Large intestine (tissue), 3 donors: ENCODE measurements at regions not wholly inside any gene's neighbourhood (a gene's known extent, or its start where the extent isn't known, plus 50 kb on each side); places are given as distances from the start of the nearest gene placed in this dataset.

Experiments
- DNase-seq, 2 donors: peaks; one replicate each; pipeline versions ENCODE4 v3.0.0 to v3.0.0-alpha.2; 2013
- H3K27ac ChIP-seq: one replicate; pipeline ENCODE4 v1.5.1; 2013; ENCODE audit warnings: low read length
- H3K27me3 ChIP-seq: 2 replicates; pipeline ENCODE4 v1.6.1; 2013; ENCODE audit warnings: low read length; ENCODE audit not compliant: control insufficient read depth, insufficient read depth
- H3K36me3 ChIP-seq: 2 replicates; pipeline ENCODE4 v1.6.1; 2013; ENCODE audit warnings: low read length; ENCODE audit not compliant: control insufficient read depth, insufficient read depth
- H3K4me1 ChIP-seq: one replicate; pipeline ENCODE4 v1.6.1; 2013; ENCODE audit warnings: low read length; ENCODE audit not compliant: control insufficient read depth, insufficient read depth
- H3K4me3 ChIP-seq: one replicate; pipeline ENCODE4 v1.5.1; 2013; ENCODE audit warnings: low read length
- H3K9me3 ChIP-seq: one replicate; pipeline ENCODE4 v1.6.1; 2013; ENCODE audit warnings: mild to moderate bottlenecking, low read depth, low read length, moderate library complexity; ENCODE audit not compliant: control insufficient read depth
- WGBS: methylation state at CpG from one replicate; pipeline ENCODE4 v1.1.5; 2013; ENCODE audit warnings: low lambda C conversion rate; ENCODE audit not compliant: insufficient coverage; 5-methylcytosine and 5-hydroxymethylcytosine counted together

- Histone ChIP-seq H3K4me1 (no peaks in the 10 kb centered on the region), H3K27me3 (no peaks in the 10 kb centered on the region), H3K4me3 (no peak overlapping the region), H3K36me3 (no peaks in the 10 kb centered on the region), H3K9me3 (peaks cover 3% of the 10 kb centered on the region), H3K27ac (no peak overlapping the region)
- DNase-seq, result no peak
Observed at GRCh38 chr7:68121056-68121455, 1124.4 kb downstream of the TYW1 start.

DNA sequence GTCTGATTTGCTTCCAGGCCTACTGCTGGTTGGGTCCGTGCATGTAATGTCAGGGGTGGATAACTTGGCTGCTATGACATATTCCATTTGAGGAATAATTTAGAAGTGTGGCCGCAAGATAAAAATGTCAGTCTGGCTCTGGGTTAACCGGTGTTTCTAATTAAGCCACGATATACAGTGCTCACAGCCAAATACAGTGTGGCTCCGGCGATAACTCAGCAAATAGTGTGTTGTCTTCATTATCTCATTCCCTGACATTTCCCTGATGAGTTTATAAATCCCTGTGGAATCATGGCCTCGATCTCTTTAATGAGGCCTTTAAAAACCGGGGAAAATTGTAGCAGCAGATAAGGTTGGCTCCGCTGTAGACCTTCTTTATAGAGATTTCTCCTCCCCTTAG is 1125.0 kb downstream of the TYW1 start:
- Histone ChIP-seq H3K4me1 (no peaks in the 10 kb centered on the region), H3K27ac (no peak overlapping the region), H3K4me3 (no peak overlapping the region), H3K36me3 (no peaks in the 10 kb centered on the region), H3K27me3 (no peaks in the 10 kb centered on the region), H3K9me3 (peaks cover 3% of the 10 kb centered on the region)
- 100% methylated on average over 1 of the region's 9 CpGs for WGBS
- DNase-seq, result no peak

DNA sequence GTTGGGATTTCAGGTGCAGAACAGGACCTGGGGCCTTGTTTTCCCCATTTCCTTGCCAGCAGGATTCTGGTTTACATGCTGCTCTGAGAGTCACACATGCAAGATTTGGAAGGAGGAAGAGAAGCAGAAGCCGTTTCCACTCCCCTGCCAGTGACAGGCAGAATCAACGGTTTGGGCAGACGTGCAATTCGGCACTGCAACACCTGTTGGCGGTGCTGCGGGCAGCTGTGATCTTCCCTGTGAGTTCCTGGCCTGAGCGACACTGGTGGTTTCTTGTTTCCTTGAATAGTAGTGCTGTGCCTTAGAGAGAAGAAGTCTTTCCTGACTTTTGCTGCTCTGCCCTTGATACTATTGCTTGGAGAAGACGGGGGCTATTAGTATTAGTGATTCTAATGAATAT is 1126.2 kb downstream of the TYW1 start:
- Histone ChIP-seq H3K27me3 (no peaks in the 10 kb centered on the region), H3K4me1 (no peaks in the 10 kb centered on the region), H3K9me3 (no peaks in the 10 kb centered on the region), H3K36me3 (no peaks in the 10 kb centered on the region), H3K27ac (no peak overlapping the region), H3K4me3 (no peak overlapping the region)
- no CpG with 5 or more reads among the region's 8 CpGs for WGBS
- no peak for DNase-seq

DNA sequence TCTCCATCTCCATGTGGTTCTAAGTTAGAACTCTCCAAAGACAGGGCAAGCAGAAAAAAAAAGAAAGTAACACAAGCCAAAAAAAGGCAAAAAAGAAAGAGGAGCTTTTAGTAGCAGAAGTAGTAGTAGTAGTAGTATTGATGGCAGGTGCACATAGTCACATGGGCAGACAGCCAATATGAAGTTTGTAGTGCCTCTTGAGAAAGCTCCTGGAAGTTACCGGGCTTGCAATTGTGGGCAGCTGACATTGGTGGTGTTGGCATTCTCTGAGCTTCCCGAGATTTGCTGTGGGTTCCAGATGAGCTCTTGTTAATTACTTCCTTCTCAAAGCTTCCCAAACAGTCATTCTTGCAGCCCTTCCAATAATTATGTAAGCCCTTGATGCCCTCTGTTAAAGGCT is 1128.5 kb downstream of the TYW1 start:
- Histone ChIP-seq H3K4me3 (no peak overlapping the region), H3K36me3 (no peaks in the 10 kb centered on the region), H3K27me3 (no peaks in the 10 kb centered on the region), H3K4me1 (no peaks in the 10 kb centered on the region), H3K9me3 (no peaks in the 10 kb centered on the region), H3K27ac (no peak overlapping the region)
- DNase-seq, result no peak
- WGBS, result no CpG with 5 or more reads among the region's 2 CpGs

GRCh38 chr7:68133045-68133444 is 1136.4 kb downstream of the TYW1 start:
- no peaks in the 10 kb centered on the region for H3K36me3 ChIP-seq
- no peaks in the 10 kb centered on the region for H3K27me3 ChIP-seq
- no peak overlapping the region for H3K4me3 ChIP-seq
- H3K9me3 ChIP-seq, result no peaks in the 10 kb centered on the region
- no CpG with 5 or more reads among the region's 6 CpGs for WGBS
- no peak for DNase-seq
- H3K27ac ChIP-seq, result no peak overlapping the region
- no peaks in the 10 kb centered on the region for H3K4me1 ChIP-seq

GRCh38 chr7:68143345-68143744 is 1146.7 kb downstream of the TYW1 start:
- peaks cover 2% of the 10 kb centered on the region for H3K9me3 ChIP-seq
- no peak for DNase-seq
- H3K36me3 ChIP-seq, result no peaks in the 10 kb centered on the region
- H3K4me1 ChIP-seq, result no peaks in the 10 kb centered on the region
- no peaks in the 10 kb centered on the region for H3K27me3 ChIP-seq
- H3K4me3 ChIP-seq, result no peak overlapping the region
- no peak overlapping the region for H3K27ac ChIP-seq

DNA sequence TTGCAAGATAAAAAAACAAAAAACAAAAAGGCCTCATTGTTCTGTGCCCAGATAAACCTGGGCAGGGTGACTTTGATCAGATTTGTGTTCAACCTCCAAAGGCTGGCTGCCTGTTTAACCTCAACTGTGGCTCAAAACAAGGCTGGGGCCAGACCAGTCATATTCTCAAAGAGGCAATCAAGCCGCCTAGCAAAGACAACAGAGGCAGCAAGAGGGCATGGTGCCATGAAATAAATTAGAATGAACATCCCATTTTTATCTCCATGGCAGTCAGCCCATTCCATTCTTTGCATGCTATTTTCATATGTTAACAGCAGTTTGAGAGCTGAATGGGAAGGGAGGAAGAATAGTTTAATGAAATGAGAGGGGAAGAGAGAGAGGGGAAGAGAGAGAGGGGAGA is 1150.3 kb downstream of the TYW1 start:
- H3K4me1 ChIP-seq, result no peaks in the 10 kb centered on the region
- DNase-seq, result no peak
- peaks cover 2% of the 10 kb centered on the region for H3K9me3 ChIP-seq
- no peaks in the 10 kb centered on the region for H3K27me3 ChIP-seq
- no peaks in the 10 kb centered on the region for H3K36me3 ChIP-seq
- no CpG with 5 or more reads among the region's 1 CpG for WGBS
- H3K27ac ChIP-seq, result no peak overlapping the region
- H3K4me3 ChIP-seq, result no peak overlapping the region

DNA sequence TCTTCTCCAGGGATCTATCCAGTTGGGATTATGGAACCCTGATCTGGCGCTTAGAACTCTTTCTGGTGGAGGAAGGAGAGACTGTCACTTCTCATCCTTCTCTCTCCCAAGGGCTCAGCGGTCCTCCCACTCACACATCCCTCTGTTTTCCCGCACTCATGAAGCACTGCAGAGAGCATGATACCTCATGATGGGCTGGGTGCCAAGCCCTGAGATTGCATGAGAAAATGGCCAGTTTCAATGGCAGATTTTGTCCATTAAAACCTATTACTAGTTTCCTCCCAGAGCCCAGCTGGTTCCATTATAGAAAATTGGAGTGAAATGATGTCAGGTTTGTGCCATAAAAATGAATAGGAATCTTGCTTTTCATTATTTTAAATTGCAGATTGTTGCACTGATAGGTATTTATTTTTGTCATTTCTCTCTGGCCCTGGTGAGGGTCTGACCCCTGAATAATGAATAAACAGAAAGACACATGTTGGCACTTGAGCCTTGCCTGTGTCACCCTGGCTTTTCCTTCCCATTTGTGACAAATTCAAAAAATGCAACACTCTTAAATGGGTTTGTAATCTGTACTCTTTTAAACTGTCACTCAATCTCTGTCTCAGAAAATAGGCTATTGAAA is 1151.1 kb downstream of the TYW1 start:
- Histone ChIP-seq H3K27ac (no peak overlapping the region), H3K4me3 (no peak overlapping the region), H3K27me3 (no peaks in the 10 kb centered on the region), H3K9me3 (peaks cover 2% of the 10 kb centered on the region), H3K36me3 (no peaks in the 10 kb centered on the region), H3K4me1 (no peaks in the 10 kb centered on the region)
- 100% methylated on average over 1 of the region's 3 CpGs for WGBS
- DNase-seq, result no peak

DNA sequence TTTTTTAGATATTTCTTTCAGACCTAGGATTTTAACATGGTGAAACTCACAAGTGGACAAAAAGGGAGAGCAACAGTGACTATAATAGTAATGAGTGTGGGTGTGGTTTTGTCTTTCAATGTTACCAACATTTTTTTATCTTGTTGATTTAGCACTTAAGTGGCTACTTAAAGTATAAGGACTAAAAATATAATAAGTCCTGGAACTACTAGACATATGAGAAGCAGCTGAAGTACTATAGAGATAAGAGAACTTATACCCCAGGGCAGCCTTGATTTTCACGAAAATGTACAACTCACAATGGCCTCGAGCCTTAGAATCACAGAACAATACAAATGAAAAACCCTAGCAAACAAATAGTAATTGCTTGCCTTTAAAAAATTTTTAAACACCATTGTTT is 1151.8 kb downstream of the TYW1 start:
- Histone ChIP-seq H3K27me3 (no peaks in the 10 kb centered on the region), H3K4me1 (no peaks in the 10 kb centered on the region), H3K36me3 (no peaks in the 10 kb centered on the region), H3K9me3 (peaks cover 2% of the 10 kb centered on the region), H3K27ac (no peak overlapping the region), H3K4me3 (no peak overlapping the region)
- no CpG with 5 or more reads among the region's 2 CpGs for WGBS
- DNase-seq, result no peak

DNA sequence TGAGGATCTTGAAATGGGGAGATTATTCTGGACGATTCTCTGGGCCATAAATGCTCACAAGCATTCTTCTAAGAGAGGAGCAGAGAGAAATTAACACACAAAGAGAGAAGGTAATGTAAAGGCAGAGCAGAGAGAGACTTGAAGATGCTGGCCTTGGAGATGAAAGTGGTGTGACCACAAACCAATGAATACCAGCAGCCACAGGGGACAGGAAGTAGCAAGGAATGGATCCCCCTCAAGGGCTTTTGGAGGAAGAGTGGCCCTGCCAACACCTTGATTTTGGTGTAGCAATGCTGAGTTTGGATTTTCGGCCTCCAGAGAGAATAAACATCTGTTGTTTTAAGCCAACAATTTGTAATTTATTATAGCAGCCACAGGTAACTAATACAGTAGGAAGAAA is 1155.6 kb downstream of the TYW1 start:
- H3K9me3 ChIP-seq, result peaks cover 1% of the 10 kb centered on the region
- no peaks in the 10 kb centered on the region for H3K36me3 ChIP-seq
- H3K27ac ChIP-seq, result no peak overlapping the region
- H3K27me3 ChIP-seq, result no peaks in the 10 kb centered on the region
- no CpG with 5 or more reads among the region's 2 CpGs for WGBS
- no peak overlapping the region for H3K4me3 ChIP-seq
- H3K4me1 ChIP-seq, result no peaks in the 10 kb centered on the region
- DNase-seq, result no peak

DNA sequence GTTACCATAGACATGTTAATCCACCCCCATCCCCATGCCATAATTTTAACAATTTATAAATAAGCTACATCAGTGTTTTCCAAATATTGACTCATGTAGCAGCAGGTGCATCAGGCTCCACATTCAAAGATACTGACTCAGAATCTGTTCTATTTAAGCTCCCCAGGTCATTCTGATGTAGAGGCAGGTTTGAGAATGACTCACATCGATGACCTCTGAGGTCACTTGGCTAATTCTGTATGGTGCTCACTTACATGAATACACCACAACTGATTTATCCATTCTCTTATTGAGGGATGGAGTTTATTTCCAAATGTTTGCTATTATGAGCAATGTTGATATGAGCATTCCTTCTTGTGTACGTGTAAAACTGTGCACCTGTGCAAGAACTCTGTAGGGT is 1159.0 kb downstream of the TYW1 start:
- no CpG with 5 or more reads among the region's 2 CpGs for WGBS
- Histone ChIP-seq H3K27ac (no peak overlapping the region), H3K4me3 (no peak overlapping the region), H3K36me3 (no peaks in the 10 kb centered on the region), H3K27me3 (no peaks in the 10 kb centered on the region), H3K4me1 (no peaks in the 10 kb centered on the region), H3K9me3 (no peaks in the 10 kb centered on the region)
- no peak for DNase-seq
